Thyroid gland (tissue), 4 donors: ENCODE measurements at regions not wholly inside any gene's neighbourhood (a gene's known extent, or its start where the extent isn't known, plus 50 kb on each side); places are given as distances from the start of the nearest gene placed in this dataset.

ENCODE experiments used
- POLR2A ChIP-seq, 2 donors: fragments of 450-650 bp; IDR thresholded peaks; one replicate each; pipeline ENCODE4 v1.6.1; 2017; ENCODE audit warnings: antibody characterized with exemption in 2 of 2, mild to moderate bottlenecking in 2 of 2, moderate library complexity in 1 of 2
- TF ChIP-seq, protein P1 (sequence below), 6 experiments: fragments of 200-600 bp in 3 of 6; fragments of 450-650 bp in 3 of 6; sonication (generic) in 3 of 6; IDR thresholded peaks; one replicate each; pipeline ENCODE4 v1.5.1; 2016 to 2019; ENCODE audit warnings: antibody characterized with exemption in 6 of 6, mild to moderate bottlenecking in 2 of 6, inconsistent platforms in 1 of 6, moderate library complexity in 1 of 6

DNA sequence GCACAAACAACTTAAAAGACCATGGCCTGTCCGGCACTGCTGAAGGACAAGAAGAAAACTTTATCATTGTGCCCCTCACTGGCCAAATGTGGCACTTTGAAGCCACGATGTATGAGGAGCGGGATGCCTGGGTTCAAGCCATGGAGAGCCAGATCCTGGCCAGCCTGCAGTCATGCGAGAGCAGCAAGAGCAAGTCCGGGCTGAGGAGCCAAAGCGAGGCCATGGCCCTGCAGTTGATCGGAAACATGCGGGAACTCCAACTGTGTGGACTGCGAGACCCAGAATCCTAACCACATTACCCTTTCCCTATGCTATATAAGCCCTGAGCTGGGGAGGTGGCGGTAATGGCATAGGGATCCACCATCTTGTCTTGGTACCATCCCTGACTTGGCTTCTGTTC, 497.9 kb downstream of the ANXA1 start:
- TF ChIP-seq, protein P1, sequence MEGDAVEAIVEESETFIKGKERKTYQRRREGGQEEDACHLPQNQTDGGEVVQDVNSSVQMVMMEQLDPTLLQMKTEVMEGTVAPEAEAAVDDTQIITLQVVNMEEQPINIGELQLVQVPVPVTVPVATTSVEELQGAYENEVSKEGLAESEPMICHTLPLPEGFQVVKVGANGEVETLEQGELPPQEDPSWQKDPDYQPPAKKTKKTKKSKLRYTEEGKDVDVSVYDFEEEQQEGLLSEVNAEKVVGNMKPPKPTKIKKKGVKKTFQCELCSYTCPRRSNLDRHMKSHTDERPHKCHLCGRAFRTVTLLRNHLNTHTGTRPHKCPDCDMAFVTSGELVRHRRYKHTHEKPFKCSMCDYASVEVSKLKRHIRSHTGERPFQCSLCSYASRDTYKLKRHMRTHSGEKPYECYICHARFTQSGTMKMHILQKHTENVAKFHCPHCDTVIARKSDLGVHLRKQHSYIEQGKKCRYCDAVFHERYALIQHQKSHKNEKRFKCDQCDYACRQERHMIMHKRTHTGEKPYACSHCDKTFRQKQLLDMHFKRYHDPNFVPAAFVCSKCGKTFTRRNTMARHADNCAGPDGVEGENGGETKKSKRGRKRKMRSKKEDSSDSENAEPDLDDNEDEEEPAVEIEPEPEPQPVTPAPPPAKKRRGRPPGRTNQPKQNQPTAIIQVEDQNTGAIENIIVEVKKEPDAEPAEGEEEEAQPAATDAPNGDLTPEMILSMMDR (IDR thresholded peaks at IDR 0.05), result no peak
- no peak for TF ChIP-seq POLR2A (IDR thresholded peaks at IDR 0.05)
